Skin epidermis (tissue), 12 donors: ENCODE measurements at regions not wholly inside any gene's neighbourhood (a gene's known extent, or its start where the extent isn't known, plus 50 kb on each side); places are given as distances from the start of the nearest gene placed in this dataset.
"Not testable (repeated sequence)": the region's sequence is repeated elsewhere in the genome, so short reads cannot be mapped to it uniquely, and the experiment has no call there.

Source experiments
- H3K27ac ChIP-seq, 21 experiments: fragments of 200-600 bp; sonication (generic) in 11 of 21; one replicate each; pipeline ENCODE4 v1.5.0; 2020; ENCODE audit warnings: mild to moderate bottlenecking in 3 of 21, inconsistent platforms in 2 of 21, moderate library complexity in 2 of 21
- H3K4me3 ChIP-seq, 7 experiments: fragments of 200-600 bp; sonication (generic) in 2 of 7; one replicate each; pipeline ENCODE4 v1.5.0; 2020; ENCODE audit warnings: inconsistent platforms in 2 of 7, mild to moderate bottlenecking in 2 of 7, moderate library complexity in 1 of 7

DNA sequence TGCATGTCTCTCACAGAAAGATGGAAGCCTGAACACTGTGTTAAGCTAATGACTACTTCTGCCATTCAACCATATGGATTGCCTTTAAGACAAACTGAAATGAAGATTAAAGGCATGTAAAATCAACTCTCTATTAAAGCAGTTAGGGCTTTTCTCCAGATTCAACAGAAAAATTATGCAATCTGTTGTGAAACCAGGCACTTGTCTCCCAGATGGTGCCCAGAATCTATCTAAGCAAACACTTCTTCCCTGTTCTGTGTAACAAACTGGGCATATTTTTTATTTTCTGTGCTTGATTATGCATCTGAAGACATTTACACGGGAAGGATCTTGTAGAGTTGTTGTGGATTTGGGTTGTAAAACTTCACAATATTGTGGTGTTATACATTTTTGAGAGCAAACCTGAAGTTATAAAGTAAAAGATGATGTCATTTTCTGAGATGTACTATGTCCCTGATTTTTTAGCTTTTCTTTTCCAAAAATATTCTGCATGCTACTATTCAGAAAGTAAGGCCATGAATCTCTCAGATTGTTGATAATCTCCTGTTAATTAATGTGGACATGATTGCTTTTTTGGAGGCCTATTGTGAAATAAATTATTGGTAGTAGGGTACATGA is 1550.3 kb downstream of the CDH8 start:
- H3K4me3 ChIP-seq: no peak overlapping the region

DNA sequence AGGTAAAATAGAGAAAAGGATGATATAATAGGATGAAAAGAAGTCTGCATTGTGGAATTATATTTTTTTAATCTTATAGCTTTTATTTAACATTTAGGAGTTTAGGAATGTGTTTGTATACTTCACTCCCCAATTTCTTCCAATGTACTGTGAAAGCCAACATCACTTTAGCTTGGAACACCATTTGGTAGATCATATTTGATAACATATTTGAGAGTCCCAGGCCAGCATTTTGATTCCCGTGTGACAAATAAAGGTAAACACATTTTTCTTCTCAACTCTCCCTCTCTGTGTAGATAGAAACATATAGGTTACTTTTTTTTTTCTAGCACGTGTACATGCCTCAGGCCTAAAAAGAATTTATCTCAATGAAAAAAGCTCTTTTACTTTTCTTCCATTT is 1551.3 kb downstream of the CDH8 start:
- Histone ChIP-seq H3K27ac (no peak overlapping the region), H3K4me3 (no peak overlapping the region)

More for the DNA sequence above, 1550.3 kb downstream of the CDH8 start:
- H3K27ac ChIP-seq: no peak overlapping the region

DNA sequence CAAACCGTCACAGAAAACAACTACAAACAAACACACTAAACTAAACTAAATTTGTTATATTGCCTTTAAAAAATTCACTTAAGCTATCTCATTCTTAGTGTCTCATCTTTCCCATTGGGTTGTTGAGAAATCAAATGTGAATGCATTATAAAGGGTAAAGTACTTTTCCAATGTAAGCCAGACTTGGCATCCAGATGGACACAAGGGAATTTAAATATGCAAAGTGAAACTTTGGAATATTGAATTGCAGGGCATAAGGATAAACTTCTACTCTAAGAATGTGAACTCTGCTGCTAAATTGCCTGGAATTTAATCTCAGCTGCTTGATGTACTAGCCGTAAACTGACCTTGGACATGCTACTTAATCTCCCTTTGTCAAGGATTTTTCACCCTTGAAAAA is 1554.6 kb downstream of the CDH8 start:
- no peak overlapping the region for H3K27ac ChIP-seq
- H3K4me3 ChIP-seq: no peak overlapping the region

DNA sequence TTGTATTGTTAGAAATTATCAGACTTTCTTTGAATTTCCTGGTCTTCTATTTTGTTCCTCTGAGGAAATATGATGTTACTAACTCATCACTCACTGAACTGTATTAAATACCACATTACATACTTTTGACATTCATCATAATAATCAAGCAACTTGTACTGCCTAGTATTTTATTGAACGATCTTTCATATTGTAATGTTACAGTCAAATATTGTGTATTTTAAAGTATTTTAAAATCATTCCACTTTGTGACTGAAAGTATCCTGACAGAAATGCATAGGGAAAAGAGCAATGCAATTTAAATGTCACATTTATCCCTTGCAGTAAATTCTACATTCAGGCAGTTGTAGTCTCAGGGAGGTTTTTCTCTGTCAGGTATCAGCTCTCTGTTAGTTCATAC is 1557.4 kb downstream of the CDH8 start:
- no peak overlapping the region for H3K4me3 ChIP-seq
- H3K27ac ChIP-seq: no peak overlapping the region

DNA sequence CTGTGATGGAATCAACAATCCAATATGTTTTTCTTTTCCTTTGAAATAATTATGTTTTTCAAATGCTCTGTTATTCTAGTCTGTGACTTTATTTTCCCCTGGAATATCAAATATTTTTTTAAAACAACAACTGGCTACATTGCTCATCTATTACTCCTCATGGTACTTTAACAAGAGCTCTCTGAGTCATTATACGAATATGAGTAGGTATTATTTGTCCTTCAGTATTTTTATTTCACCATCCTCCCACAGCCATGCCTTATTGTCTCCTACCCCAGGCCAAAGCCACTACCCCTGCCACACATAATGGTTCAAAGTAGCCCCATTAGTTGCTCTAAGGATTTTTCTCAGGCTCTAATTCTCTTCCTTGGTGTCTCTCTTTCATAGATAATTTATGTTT is 1572.3 kb downstream of the CDH8 start:
- Histone ChIP-seq H3K4me3 (no peak overlapping the region), H3K27ac (no peak overlapping the region)

DNA sequence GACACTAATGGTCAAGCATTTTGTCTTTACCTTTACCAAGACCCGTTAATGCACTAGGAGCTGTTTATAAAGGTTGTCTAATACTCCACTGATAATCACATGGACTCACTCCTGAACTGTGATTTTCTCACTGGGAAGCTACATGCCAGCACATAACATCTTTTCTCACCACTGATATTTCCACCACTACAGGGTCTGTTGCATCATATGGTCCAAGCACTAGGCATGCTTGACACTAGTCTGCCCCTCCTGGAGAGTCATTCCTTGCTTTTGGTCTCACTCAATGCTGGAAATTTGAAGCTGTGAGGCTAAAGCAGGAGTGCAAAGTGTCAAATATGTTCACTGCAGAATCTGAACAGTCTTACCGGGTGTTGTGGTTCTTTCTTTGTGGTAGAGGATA is 1576.8 kb downstream of the CDH8 start:
- Histone ChIP-seq H3K27ac (no peak overlapping the region), H3K4me3 (no peak overlapping the region)

DNA sequence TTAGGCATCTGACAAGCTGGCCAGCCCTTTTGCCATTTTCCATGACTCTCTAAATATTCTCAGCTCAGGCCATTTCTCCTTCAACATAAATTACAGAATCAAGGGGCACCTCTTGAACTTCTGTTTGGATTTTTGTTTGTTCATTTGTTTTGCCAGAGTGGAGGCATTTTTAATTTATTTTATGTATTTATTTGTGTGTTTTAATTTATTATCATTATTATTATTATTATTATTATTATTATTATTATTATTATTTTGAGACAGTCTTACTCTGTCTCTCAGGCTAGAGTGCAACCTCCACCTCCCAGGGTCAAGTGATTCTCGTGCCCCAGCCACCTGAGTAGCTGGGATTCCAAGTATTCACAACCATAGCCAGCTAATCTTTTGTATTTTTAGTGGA is 1578.0 kb downstream of the CDH8 start:
- H3K4me3 ChIP-seq: no peak overlapping the region
- H3K27ac ChIP-seq: no peak overlapping the region

DNA sequence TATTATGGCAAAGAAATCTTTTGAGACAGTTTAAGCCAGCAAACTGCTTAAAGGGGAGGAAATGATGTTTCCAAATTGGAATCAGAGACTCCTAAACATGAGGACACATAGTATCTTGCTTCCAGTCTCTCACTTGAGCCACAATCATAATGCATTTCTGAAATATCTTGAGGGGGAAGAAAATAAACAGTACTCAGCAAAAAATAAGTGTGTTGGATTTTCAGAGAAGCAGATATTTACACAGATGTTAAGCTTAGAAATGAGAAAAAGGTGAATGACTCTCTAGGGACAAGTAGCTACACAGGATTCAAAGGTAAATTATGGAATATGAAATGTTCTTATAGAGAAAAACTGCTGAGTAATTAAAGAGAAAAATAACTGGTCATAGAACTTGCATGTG is 1583.6 kb downstream of the CDH8 start:
- H3K27ac ChIP-seq: no peak overlapping the region
- no peak overlapping the region for H3K4me3 ChIP-seq

DNA sequence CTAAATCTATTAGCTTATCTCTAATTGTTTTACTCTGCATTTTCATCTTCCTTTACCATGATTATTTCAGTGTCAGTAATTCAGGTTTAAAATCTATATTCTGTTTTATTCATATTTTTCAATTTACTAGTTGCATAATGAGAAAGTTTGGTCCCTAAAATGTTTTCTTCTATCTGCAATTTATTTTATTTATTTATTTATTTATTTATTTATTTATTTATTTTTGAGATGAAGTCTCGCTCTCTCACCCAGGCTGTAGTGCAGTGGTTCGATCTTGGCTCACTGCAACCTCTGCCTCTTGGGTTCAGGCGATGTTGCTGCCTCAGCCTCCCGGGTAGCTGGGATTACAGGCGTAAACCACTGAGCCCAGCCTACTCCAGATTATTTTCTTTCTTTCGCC is 1597.3 kb downstream of the CDH8 start:
- Histone ChIP-seq H3K27ac (no peak overlapping the region), H3K4me3 (no peak overlapping the region)

DNA sequence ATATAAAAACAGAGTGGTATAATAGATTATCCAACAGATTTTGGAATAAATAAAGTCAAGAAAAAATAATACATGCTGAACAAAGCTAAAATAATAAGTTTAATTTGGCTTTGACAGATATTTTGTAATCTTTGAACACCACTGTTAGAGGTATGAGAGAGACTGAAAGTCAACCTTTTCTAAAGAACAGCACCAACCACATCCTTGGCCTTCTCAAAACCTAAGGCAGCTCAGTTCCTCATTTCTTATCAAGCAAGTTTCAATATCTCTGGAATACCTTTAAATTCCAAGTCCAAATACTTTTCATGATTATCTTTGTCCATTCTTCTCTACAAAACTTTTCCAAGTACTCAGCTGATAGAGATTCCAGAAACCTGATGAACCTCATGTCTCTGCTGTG is 1603.8 kb downstream of the CDH8 start:
- Histone ChIP-seq H3K27ac (no peak overlapping the region), H3K4me3 (no peak overlapping the region)

DNA sequence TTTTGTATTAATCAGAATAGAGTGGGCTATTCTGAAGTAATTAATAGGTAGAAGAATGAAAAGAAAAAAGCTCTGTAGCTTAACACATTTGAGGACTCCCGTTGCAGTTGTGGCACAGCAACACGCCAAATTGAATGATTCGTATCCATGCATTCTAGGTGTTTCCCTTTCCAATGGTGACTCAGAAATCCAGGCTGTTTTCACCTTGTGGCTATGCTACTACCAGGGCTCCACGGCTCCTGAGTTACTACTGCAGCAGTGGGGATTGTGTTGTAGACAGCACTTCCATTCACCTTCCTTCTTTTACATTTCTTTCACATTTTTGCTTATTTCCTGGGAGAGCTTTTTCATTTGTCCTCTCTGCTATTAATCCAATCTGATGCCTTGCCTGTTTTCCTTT is 1616.4 kb downstream of the CDH8 start:
- H3K27ac ChIP-seq: no peak overlapping the region
- H3K4me3 ChIP-seq: no peak overlapping the region

DNA sequence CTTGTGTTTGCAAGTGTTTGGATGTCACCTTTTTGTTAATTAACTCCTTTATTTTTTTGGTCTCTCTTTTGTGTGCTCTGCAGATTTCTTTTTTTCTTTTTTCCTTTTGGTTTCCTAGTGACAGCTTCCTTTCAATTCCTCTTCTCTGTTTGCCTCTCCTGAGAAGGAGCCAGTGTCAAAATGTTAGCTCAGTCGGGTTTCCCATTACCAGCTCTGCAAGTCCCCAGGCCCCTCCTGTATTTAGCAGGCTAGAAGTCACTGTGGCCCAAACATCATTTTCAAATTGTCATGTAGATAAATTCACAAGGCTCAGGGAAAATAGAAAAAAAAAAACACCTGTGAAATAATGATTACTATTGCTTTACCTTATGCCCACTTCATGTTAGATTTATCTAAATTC is 1621.6 kb downstream of the CDH8 start:
- no peak overlapping the region for H3K4me3 ChIP-seq
- H3K27ac ChIP-seq: no peak overlapping the region

DNA sequence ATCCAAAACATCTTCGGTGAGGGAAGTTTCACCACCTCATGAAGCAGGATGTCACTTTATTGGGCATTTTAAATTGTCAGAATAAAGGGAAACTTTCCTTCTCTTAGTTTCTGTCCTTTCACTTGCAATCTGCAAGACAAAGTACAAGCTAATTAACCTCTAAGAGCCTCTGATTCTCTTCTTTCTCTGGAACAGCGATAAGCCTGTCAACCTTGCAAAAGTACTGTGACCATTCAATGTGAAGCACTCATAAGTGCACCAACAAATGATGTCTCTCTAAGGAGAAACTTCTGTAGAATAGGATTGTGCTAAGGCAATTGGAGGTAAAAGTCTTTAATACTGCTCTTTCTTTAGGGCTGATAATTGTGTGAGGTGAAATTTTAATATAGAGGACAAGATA is 1622.3 kb downstream of the CDH8 start:
- no peak overlapping the region for H3K4me3 ChIP-seq
- H3K27ac ChIP-seq: no peak overlapping the region

DNA sequence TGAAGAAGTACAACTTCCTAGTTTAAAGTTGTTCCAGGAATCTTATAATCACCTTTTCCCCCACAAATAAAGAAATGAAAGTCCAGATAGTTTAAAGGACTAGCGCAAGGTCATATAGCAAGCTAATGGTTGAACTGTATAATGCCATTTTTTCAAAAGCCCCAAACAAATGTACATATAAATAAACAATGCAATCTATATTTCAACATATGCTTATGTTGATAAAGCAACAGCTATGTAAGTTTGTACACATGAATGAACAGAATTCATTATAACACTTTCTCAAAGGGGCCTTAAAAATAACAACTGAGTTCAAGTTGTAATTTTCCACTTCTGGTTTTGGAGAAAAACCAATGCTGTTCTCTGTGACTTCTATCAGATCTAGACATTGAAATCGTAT is 1628.6 kb downstream of the CDH8 start:
- Histone ChIP-seq H3K4me3 (no peak overlapping the region), H3K27ac (no peak overlapping the region)

DNA sequence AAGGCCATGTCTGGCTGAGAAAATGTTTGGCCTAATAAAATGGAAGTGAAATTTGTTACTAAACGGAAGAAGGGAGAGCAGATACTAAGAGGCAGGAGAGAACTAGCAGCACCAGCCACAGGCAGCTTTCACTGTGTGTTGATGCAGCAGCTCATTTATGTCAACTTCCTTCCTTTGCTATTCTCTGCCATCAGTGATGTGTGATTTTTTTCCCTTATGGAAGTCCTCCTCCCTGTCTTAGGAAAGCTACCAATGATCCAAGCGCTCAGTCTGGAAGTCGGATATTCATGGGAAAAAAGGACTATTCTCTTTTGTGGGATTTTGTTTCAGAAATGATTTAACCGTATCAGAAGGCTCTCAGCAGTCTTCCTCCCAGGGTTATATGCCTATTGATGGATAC is 1629.2 kb downstream of the CDH8 start:
- no peak overlapping the region for H3K4me3 ChIP-seq
- H3K27ac ChIP-seq: no peak overlapping the region

DNA sequence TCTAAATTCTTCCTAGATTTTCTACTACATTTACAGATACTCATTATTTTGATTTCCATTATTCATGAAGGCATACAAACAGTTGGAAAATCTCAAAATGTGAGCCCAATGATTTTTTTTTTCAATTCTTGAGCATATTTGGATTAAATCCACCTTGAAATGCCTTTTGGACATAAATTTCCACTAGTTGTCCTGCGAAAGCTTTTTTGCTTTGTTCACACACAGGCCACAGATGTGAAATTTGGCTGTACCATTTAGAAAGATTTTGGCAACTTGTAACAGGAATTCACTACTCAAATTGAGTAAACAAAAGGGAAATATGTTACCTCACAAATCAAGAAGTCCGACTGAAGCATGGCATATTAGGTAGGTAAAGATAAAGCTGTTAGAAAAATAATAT is 1631.0 kb downstream of the CDH8 start:
- Histone ChIP-seq H3K27ac (no peak overlapping the region), H3K4me3 (no peak overlapping the region)

DNA sequence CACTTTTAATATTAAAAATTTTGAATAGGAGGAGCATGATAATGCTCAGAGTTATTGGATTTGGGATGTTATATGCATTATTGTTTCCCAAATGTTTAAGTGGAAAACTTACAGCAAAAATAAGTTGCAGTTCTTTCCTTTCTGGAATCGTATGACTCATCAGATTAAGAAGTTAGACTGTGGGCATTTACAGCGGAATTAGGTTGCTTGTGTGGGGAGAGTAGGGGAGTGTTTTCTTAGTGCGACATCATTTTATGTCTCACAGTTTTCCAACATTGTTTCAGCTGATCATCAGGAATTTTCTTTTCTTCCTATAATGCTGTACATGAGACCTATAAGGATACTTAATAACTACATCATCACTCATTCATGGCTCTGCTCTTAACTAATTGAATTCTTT is 1631.8 kb downstream of the CDH8 start:
- no peak overlapping the region for H3K4me3 ChIP-seq
- H3K27ac ChIP-seq: no peak overlapping the region

DNA sequence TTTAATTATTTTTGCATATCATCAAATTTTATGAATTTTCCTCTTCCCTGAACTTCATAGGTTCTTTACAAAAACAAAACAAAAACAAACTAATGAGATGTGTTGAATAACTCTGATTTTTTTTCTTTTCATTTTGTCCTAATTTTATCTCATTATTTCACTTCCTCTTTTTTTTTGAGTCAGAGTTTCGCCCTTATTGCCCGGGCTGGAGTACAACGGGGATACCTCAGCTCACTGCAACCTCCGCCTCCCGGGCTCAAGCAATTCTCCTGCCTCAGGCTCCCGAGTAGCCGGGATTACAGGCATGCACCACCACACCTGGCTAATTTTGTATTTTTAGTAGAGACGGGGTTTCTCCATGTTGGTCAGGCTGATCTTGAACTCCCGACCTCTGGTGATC is 1633.3 kb downstream of the CDH8 start:
- not testable (repeated sequence) for H3K4me3 ChIP-seq

DNA sequence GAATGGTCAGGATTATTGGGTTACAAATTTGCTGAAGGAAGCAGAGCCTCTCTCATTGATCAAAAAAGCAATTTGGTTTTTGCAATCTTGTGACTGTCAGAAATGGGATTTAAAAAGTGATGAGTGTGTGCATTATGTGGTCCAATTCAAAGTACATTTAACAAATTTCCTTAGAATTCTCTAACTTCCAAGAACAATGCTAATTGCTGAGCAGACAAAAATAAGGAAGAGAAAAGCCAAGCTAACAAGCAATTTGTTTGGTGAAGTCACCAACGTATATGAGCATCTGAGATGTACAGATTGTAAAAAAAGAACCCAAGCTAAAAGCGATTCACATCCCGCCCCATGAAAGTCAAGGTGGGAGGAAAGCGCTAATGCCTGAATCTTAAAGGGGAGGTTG is 1643.9 kb downstream of the CDH8 start:
- Histone ChIP-seq H3K27ac (no peak overlapping the region), H3K4me3 (no peak overlapping the region)

More for the DNA sequence above, 1633.3 kb downstream of the CDH8 start:
- H3K27ac ChIP-seq: not testable (repeated sequence)

DNA sequence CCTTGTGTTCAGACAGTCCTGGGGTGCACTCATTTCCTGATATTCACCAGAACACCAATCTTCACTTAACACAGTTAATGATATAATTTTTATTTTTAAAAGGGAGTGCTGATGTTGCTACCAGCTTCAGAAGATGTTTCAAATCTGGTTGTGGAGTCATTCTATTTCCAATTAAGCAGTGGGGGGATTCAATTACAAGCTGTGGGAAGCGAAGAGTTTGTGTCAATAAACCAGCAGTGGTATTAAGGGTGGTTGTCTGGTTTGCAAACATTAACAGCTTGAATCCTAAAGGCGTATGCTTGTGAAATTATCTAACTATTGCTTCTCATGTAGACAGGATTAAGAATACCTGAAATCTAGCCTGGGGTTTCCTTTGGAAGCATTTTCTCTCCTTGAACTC is 1637.5 kb upstream of the GOT2 start:
- no peak overlapping the region for H3K4me3 ChIP-seq
- H3K27ac ChIP-seq: no peak overlapping the region

DNA sequence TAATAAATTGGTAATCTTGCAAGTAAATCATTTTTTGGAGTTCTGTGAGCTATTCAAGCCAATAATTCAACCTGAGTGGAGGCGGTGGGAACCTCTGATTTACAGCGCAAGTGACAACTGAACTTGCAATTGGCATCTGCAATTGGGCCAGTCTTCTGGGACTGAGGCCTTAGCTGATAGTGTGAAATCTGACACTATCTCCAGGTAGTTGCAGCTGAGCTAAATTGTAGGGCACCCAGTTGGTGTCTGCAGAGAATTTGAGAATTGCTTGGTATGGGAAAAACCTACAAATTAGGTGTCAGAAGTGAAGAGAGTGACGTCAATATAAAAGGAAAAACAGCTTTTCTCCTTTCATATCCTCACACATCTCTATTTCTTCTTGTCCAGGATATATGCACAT is 1633.6 kb upstream of the GOT2 start:
- H3K27ac ChIP-seq: no peak overlapping the region
- H3K4me3 ChIP-seq: no peak overlapping the region

DNA sequence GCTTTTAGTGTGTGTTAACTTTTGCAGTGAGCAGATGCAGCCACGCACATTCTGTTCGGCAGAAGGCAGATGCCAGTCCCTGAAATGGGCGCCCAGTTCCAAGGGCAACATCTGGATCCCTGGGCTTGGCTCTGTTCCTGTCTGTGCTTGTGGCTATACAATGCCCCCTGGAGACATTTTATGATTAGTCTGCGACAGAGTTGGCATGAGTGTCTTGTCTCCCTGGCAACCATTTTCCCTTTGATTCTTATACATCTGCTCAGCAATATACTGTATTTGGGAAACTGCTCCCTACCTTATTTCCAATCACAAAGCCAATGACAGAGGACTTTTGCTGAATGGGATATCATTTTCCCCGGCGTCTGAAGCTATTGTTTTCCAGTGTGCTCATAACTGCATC is 1629.5 kb upstream of the GOT2 start:
- Histone ChIP-seq H3K27ac (no peak overlapping the region), H3K4me3 (no peak overlapping the region)

DNA sequence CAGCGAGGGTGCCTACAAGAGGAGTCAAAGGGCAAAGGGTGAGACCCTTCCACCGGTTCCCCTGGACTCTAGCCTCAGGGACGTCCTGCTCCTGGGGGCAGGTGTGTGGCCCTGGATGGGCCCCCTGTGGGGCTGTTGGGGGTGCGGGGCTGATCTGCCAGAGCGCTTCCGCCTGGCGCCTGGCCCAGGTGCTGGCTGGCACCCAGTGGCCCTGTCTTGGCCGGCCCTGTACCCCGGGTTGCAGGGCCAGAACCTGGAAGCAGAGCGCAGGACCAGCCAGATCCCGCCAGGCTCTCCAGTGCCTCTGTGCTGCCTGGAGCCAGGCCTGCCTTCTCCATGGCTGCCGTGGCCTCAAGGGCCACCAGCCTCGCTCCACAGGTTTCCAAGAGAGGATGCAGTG is 1625.8 kb upstream of the GOT2 start:
- H3K4me3 ChIP-seq, H3K27ac ChIP-seq: not testable (repeated sequence)
